CMK (cell line): ENCODE measurements at regions not wholly inside any gene's neighbourhood (a gene's known extent, or its start where the extent isn't known, plus 50 kb on each side); places are given as distances from the start of the nearest gene placed in this dataset.

Source experiments
- DNase-seq: peaks from one replicate; pipeline ENCODE4 v3.0.0-alpha.2; 2010; ENCODE audit warnings: low read depth

- no peak for DNase-seq
Observed at GRCh38 chr10:105352827-105353226, 711.7 kb downstream of the SORCS3 start.

DNA sequence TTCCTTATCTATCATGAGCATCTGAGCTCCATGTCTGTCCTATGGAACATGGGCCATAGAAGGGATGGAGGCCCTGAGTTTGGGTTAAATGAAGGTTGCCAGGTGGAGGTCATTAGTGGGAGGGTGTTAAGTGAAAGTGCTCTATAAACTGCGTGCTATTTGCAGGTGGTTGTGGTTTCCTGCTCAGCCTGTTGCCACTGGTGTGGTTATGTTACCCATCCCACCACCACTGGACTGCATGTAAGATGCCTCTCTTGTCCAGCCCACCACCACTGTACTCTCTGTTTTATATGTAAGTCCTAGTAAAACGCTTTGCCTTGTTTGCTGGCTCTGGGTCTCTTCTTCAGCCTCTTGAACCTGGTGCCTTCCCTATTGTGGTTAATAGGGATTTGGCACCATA, 711.2 kb downstream of the SORCS3 start:
- no peak for DNase-seq

GRCh38 chr10:105351187-105351586, 710.1 kb downstream of the SORCS3 start:
- DNase-seq, result no peak

DNA sequence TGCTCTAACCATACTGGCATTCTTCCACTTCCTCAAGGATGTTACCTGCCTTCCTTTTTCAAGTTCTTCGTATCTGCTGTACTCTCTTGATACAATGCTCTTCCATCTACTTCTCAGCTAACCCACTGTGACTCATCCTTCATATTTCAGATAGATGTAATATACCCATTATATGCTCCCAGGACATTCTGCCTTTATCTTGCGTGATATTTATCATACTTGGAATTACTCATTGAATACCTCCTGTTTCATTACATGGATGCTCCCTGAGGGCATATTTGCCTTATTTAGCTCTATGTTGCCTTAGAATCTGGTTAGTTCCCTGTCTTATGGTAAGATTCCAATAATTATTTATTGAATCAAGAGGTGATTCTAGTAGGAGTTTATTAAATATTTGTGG, 706.4 kb downstream of the SORCS3 start:
- DNase-seq, result no peak

- no peak for DNase-seq
Observed at GRCh38 chr10:105342606-105343005, 701.5 kb downstream of the SORCS3 start.

DNA sequence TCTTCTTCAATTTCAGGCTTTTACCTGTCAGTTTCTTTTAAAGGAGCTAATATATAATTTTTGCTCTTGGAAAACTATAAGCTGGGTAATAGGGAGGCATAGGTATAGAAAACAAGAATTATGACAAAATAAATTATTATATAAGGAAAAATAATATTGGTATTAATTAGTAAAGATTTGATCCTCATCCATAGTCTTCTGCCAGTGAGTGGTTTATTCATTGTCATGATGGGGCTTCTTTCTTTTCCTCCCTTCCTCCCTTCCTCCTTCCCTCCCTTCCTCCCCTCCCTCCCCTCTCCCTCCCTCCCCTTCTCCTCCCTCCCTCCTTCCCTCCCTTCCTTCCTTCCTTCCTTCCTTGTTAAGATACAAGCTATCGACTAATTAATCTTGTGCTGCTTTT, 698.6 kb downstream of the SORCS3 start:
- DNase-seq, result no peak

DNA sequence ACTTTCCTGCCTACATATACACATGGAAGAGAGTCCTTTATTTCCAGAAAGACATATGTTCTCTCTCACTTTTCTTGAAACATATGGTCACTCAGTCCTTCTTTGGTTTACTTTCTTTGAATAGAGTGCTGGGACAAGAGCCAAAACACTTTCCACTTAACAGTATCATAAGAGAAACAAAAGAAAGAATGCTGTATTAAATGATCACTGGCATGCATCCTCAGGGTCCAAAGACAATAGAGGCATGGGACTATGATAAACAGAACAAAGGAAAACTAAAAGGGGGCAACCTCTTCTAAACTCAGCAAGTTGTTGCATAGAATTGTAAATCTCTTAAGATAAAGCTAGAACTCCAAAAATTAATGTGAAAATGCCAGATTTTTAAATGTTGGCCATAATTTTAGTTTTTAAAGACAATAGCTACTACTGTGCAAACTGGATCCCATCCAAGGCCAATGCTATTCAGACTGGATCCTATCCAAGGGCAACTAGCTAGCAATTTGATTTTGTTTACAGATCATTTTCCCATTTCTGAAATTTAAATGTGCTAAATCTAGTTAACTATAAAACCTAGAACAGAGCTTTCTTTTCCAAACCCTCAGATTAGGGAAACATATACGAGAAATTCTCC, 687.5 kb downstream of the SORCS3 start:
- no peak for DNase-seq
